HUES48 (cell line): ENCODE measurements at regions not wholly inside any gene's neighbourhood (a gene's known extent, or its start where the extent isn't known, plus 50 kb on each side); places are given as distances from the start of the nearest gene placed in this dataset.
"Not testable (repeated sequence)": the region's sequence is repeated elsewhere in the genome, so short reads cannot be mapped to it uniquely, and the experiment has no call there.

Experiments
- H3K27ac ChIP-seq: one replicate; pipeline ENCODE4 v1.7.0; 2013; ENCODE audit warnings: low read depth, low read length, inconsistent platforms
- H3K27me3 ChIP-seq: 2 replicates; pipeline ENCODE4 v1.6.1; 2013; ENCODE audit warnings: mild to moderate bottlenecking, low read length; ENCODE audit not compliant: control insufficient read depth, insufficient read depth
- H3K36me3 ChIP-seq: 2 replicates; pipeline ENCODE4 v1.6.1; 2013; ENCODE audit warnings: low read length; ENCODE audit not compliant: control insufficient read depth, insufficient read depth
- H3K4me1 ChIP-seq: 2 replicates; pipeline ENCODE4 v1.6.1; 2013; ENCODE audit warnings: mild to moderate bottlenecking, low read length; ENCODE audit not compliant: control insufficient read depth, insufficient read depth
- H3K4me3 ChIP-seq: 2 replicates; pipeline ENCODE4 v1.5.1; 2013; ENCODE audit warnings: mild to moderate bottlenecking, low read depth, low read length
- H3K9ac ChIP-seq: 2 replicates; pipeline ENCODE4 v1.6.1; 2013; ENCODE audit warnings: mild to moderate bottlenecking, low read depth, low read length, moderate library complexity
- H3K9me3 ChIP-seq: 2 replicates; pipeline ENCODE4 v1.6.1; 2013; ENCODE audit warnings: low read length; ENCODE audit not compliant: control insufficient read depth, insufficient read depth

DNA sequence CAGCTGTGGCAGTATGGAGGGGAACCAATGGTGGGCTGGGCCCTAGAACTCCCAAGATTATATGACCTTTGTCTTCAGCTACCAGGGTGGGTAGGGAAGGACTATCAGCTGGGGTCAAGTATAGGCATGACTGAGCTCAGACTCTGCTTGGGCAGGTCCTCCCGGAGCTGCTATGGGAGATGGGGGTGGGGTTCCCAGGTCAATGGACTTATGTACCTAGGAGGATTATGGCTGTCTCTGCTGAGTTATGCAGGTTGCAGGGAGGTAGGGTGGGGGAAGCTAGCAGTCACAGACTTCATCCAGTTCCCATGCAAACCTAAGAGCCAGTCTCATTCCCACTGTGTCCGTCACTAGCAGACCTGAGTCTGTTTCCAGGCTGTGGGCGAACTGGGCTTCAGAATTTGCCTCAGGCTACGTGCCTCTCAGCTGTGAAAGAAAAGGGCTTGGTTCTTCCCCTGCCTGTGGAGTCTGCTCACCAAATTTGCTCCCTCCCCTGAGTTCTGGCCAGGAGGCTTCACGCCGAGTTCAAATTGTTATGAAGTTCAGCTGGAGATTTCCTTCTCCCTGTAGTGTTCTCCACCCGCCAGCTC lies 985.8 kb upstream of the NRXN1 start:
- Histone ChIP-seq H3K9me3 (no peaks in the 10 kb centered on the region), H3K9ac (no peak overlapping the region), H3K27ac (no peak overlapping the region), H3K4me3 (no peak overlapping the region), H3K36me3 (no peaks in the 10 kb centered on the region), H3K27me3 (no peaks in the 10 kb centered on the region), H3K4me1 (no peaks in the 10 kb centered on the region)

DNA sequence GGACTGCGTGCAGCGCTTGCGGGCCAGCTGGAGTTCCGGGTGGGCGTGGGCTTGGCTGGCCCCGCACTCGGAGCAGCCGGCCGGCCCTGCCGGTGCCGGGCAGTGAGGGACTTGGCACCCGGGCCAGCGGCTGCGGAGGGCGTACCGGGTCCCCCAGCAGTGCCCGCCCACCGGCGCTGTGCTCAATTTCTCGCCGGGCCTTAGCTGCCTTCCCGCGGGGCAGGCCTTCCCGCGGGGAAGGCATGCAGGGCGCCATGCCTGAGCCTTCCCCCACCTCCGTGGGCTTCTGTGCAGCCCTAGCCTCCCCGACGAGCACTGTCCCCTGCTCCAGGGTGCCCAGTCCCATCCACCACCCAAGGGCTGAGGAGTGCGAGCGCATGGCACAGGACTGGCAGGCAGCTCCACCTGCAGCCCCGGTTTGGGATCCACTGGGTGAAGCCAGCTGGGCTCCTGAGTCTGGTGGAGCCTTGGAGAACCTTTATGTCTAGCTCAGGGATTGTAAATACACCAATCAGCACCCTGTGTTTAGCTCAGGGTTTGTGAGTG lies 975.0 kb upstream of the NRXN1 start:
- H3K4me1 ChIP-seq, H3K4me3 ChIP-seq, H3K9ac ChIP-seq, H3K27me3 ChIP-seq, H3K9me3 ChIP-seq, H3K36me3 ChIP-seq, H3K27ac ChIP-seq: not testable (repeated sequence)

DNA sequence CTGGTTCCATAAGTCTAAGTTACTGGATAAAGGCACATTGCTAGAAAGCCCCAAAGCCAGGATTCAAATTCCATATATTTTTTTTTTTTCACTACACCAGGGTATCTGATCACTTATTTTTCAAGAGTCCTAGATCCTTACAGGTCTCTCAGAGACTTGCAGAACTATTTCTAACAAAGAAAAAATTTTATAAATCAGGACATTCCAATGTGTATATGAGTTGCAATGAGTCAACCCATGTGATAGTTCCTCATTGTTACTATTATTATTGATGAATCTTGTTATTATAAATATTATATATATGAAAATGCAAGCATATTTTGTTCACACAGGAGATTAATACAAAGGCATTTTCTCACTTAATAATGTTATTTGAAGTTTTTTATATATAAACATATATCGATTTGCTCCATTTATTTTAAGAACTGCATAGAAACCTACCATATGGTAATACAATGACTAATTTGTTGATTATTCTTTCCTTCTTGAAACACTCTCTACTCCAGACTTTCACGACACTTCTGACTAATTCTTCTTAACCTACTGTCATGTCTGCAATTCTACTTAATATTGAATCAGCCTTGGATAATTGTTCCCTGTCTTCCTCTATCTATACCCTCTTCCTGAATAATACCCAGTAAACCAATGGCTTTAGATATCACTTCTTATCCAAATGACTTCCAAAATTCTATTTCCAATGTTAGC lies 968.4 kb upstream of the NRXN1 start:
- no peaks in the 10 kb centered on the region for H3K36me3 ChIP-seq
- H3K4me1 ChIP-seq: no peaks in the 10 kb centered on the region

DNA sequence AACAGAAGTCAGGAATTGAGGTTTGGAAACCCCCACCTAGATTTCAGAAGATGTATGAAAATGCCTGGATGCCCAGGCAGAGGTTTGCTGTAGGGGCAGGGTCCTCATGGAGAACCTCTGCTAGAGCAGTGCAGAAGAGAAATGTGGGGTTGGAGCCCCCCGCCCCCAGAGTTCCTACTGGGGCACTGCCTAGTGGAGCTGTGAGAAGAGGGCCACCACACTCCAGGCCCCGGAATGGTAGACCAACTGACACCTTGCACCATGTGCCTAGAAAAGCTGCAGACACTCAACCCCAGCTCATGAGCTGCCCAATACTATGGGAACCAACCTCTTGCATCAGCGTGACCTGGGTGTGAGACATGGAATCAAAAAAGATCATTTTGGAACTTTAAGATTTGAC lies 967.0 kb upstream of the NRXN1 start:
- H3K36me3 ChIP-seq: no peaks in the 10 kb centered on the region
- H3K9me3 ChIP-seq: no peaks in the 10 kb centered on the region
- H3K27ac ChIP-seq: no peak overlapping the region
- no peak overlapping the region for H3K4me3 ChIP-seq
- H3K27me3 ChIP-seq: no peaks in the 10 kb centered on the region
- H3K9ac ChIP-seq: no peak overlapping the region
- peaks cover 5% of the 10 kb centered on the region; the same call in 1 of the 2 replicates for H3K4me1 ChIP-seq

More for the DNA sequence above, 968.4 kb upstream of the NRXN1 start:
- no peak overlapping the region for H3K27ac ChIP-seq
- H3K4me3 ChIP-seq: no peak overlapping the region
- H3K27me3 ChIP-seq: no peaks in the 10 kb centered on the region
- no peaks in the 10 kb centered on the region for H3K9me3 ChIP-seq
- H3K9ac ChIP-seq: no peak overlapping the region

DNA sequence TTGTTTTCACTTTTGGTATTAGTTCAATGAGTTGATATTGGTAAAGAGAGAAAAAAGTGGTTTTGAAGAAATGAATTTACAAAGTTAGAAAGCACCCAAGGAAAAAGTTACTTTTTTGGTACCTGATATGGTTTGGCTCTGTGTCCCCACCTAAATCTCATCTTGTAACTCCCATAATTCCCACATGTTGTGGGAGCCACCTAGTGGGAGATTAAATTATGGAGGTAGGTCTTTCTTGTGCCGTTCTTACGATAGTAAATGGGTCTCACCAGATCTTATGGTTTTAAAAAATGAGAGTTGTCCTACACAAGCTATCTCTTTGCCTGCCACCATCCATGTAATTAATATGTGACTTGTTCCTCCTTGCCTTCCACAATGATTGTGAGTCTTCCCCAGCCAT lies 965.6 kb upstream of the NRXN1 start:
- Histone ChIP-seq H3K27ac (no peak overlapping the region), H3K9ac (no peak overlapping the region), H3K4me1 (peaks cover 5% of the 10 kb centered on the region; the same call in 1 of the 2 replicates), H3K36me3 (no peaks in the 10 kb centered on the region), H3K4me3 (no peak overlapping the region), H3K9me3 (no peaks in the 10 kb centered on the region), H3K27me3 (no peaks in the 10 kb centered on the region)

DNA sequence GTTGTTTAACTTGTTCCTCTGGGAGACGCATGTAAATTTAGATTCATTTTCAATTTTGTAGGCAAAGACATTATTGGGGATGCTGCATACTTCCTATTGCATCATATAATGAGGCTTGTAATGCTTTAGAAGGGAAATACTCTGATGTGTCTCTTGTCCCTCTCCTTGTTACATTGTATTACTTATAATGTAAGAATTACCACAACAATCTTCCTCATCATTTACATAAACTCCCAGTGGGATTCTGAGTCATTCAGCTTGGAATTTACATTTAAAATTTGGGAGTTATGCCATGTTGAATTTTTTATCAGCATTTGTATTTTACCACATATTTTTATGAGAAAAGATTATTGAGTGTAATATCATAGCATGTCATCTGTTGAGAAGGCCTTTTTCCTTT lies 963.4 kb upstream of the NRXN1 start:
- Histone ChIP-seq H3K27ac (no peak overlapping the region), H3K36me3 (no peaks in the 10 kb centered on the region), H3K9me3 (no peaks in the 10 kb centered on the region), H3K4me1 (peaks cover 5% of the 10 kb centered on the region; the same call in 1 of the 2 replicates), H3K27me3 (no peaks in the 10 kb centered on the region), H3K9ac (no peak overlapping the region), H3K4me3 (no peak overlapping the region)

DNA sequence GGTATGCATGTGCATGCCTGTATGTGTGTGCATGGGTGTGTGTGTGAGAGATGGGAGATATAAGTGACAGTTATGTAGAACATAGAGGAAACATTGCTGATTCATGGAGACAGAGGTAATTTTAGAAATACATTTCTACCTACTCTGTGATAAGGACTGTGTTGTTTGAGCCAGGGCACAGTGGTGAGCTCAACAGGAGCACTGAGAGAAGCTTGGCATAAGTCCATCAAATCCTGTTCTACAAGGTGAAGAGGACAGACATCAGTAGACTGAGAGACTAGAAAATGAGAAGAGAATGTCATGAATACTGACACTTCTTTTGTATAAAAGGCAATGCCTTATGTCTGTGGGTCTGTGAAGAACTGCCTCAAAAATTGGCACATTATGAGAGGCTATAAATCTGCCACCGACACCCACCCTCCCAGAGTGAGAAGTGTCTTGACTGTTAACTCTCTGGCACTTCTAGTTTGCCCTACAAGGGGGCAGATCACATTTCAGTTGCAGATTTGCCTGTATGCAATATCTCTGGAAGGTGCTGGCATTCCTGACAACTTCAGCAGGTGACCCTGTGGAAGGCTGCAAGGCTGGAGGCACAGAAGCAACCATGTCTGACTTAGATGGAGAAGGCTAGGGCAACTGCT lies 962.3 kb upstream of the NRXN1 start:
- Histone ChIP-seq H3K4me1 (peaks cover 5% of the 10 kb centered on the region; the same call in 1 of the 2 replicates), H3K27ac (no peak overlapping the region), H3K9me3 (no peaks in the 10 kb centered on the region), H3K27me3 (no peaks in the 10 kb centered on the region), H3K9ac (no peak overlapping the region), H3K36me3 (no peaks in the 10 kb centered on the region), H3K4me3 (no peak overlapping the region)

DNA sequence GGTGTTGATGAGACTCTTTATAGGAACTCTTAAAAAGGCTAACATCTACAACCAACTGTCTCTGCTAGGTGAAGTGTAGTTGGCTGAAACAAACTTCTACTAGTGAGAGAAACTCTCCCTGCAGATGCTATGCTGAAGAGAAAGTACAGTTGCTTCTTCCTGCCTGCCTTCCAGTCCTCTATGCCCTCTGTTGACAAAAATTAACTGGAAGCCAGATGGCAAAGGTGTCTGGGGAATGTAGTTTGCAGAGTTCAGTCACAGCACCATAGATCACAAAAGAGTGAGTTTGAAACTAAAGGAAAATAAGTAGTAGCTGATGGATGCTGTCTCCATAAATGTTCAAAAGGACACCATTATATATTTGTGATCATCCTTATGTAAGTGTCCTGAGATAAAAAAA lies 958.8 kb upstream of the NRXN1 start:
- Histone ChIP-seq H3K9me3 (no peaks in the 10 kb centered on the region), H3K27me3 (no peaks in the 10 kb centered on the region), H3K36me3 (no peaks in the 10 kb centered on the region), H3K9ac (no peak overlapping the region), H3K27ac (no peak overlapping the region), H3K4me1 (peaks cover 5% of the 10 kb centered on the region; the same call in 1 of the 2 replicates), H3K4me3 (no peak overlapping the region)

DNA sequence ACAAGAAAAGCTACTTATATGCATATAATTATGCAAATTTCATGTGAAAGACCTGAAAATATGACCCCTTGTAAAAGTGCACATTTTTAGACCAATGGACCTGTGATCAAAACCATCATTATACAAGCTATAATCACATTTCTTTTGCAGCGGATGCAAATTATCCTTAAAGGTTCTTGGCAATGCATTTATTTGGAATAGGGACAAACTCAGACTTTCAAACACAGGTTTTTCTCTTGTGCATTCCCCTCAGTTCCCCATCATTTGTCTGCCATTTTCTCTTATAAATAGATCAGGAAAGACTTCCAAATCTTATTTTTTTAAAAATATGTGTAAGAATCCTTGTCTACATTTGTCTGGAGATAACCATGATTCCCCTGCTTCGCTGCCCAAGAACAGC lies 954.2 kb upstream of the NRXN1 start:
- H3K4me3 ChIP-seq: no peak overlapping the region
- no peaks in the 10 kb centered on the region for H3K9me3 ChIP-seq
- H3K4me1 ChIP-seq: no peaks in the 10 kb centered on the region
- H3K27me3 ChIP-seq: no peaks in the 10 kb centered on the region
- no peak overlapping the region for H3K27ac ChIP-seq
- H3K36me3 ChIP-seq: no peaks in the 10 kb centered on the region
- no peak overlapping the region for H3K9ac ChIP-seq

DNA sequence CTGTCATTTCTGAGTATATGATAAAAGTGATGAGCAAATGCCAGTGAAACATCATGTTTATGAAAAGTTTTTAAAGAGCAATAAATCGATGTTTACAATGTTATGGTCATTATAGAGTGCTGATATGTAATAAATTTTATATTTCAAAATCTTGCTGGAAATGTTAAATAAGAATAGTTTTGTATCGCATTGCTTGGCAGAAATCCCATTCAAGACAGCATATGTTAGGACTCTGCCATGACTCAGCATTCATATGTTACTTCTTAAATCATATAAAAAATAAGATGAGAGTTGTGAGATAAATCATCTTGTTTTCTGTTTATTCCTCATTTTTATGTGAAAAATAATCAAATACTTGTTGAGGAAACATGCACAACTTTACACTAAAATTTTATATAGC lies 949.9 kb upstream of the NRXN1 start:
- no peaks in the 10 kb centered on the region for H3K27me3 ChIP-seq
- no peak overlapping the region for H3K9ac ChIP-seq
- no peaks in the 10 kb centered on the region for H3K9me3 ChIP-seq
- no peak overlapping the region for H3K27ac ChIP-seq
- peaks cover 6% of the 10 kb centered on the region; the same call in 1 of the 2 replicates for H3K4me1 ChIP-seq
- H3K36me3 ChIP-seq: no peaks in the 10 kb centered on the region
- no peak overlapping the region for H3K4me3 ChIP-seq

DNA sequence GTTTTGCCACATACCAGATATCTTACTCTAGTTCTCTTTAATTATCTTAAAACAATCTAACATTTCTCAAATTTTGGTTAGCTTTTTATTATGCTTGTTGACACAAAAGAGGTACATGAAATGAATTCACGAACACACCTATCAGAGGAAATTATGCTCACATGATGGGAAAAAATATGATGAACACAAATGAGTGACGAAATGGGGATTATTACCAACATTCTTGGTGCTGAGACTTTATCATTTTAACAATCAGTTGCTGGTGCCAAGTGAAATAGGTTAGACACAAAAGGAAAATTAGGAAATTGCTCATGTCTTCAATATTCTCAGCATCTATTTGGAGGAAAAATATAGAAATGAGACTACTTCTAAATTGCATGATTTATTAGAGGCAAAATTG lies 944.7 kb upstream of the NRXN1 start:
- Histone ChIP-seq H3K4me3 (no peak overlapping the region), H3K27ac (no peak overlapping the region), H3K27me3 (no peaks in the 10 kb centered on the region), H3K4me1 (peaks cover 6% of the 10 kb centered on the region; the same call in 1 of the 2 replicates), H3K36me3 (no peaks in the 10 kb centered on the region), H3K9ac (no peak overlapping the region), H3K9me3 (no peaks in the 10 kb centered on the region)
